HuH-7.5 (cell line): ENCODE measurements at regions not wholly inside any gene's neighbourhood (a gene's known extent, or its start where the extent isn't known, plus 50 kb on each side); places are given as distances from the start of the nearest gene placed in this dataset.
"Not testable (repeated sequence)": the region's sequence is repeated elsewhere in the genome, so short reads cannot be mapped to it uniquely, and the experiment has no call there.

Source experiments
- DNase-seq: peaks from one replicate; pipeline ENCODE4 v3.0.0; 2011; ENCODE audit warnings: low spot score

- DNase-seq = no peak
These were observed 125.1 kb upstream of the STX18 start for GRCh38 chr4:4666693-4667621.

- DNase-seq = no peak
These were observed 124.3 kb upstream of the STX18 start for GRCh38 chr4:4666187-4666586.

GRCh38 chr4:4664234-4664633, 122.4 kb upstream of the STX18 start:
- no peak for DNase-seq

DNA sequence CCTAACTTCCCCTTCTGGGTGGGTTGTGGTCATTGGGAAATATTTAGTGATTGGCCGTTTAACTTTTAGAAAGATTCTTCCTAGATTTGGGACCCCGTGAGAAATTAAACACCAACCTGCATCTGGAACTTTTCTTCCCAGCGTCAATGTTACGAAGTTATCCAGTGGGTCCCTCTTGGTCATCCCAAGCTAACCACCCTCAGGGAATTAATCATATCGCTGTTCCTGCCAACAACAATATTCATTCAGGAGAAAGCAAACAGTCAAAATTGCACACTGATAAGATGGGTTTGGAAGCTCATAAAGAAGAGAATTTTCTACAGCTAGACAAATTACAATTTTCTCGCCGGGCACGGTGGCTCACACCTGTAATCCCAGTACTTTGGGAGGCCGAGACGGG, 121.2 kb upstream of the STX18 start:
- no peak for DNase-seq

- DNase-seq = no peak
These were observed 120.4 kb upstream of the STX18 start for GRCh38 chr4:4662230-4662629.

DNA sequence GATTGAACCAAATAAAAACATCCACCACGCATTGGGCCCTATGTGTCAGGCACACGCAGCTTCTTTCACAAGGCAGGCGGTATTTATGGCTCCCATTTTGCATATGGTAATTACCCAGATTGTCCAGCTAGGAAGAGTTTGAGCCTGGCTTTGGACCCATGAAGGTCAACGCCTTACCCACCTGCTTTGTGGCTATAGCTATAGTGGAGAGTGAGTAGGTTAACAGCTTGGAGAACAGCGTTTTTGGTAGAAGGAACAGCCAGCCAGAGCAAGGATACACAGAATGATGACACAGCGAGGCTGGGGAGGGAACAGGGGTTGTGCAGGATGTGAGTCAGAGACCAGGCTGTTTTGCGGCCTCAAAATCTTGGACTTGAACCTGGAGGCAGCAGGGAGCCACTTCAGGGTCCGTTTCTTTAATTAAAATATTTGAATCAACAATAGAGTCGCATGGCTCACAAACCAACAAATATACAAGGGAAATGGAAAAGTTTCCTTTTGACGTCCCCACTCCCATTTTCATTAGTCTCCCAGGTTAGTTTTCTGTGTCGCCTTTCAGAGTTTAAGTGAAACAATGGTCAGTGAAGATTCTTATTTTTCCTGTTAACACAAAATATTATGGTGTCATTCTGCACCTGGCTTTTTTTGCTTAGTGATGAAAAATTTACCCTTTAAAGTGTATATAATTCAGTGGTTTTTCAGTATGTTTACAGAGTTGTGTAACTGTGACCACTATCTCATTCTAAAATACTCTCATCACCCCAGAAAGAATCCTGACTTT, 118.2 kb upstream of the STX18 start:
- DNase-seq = no peak

GRCh38 chr4:4658052-4658451, 116.2 kb upstream of the STX18 start:
- DNase-seq = no peak

DNA sequence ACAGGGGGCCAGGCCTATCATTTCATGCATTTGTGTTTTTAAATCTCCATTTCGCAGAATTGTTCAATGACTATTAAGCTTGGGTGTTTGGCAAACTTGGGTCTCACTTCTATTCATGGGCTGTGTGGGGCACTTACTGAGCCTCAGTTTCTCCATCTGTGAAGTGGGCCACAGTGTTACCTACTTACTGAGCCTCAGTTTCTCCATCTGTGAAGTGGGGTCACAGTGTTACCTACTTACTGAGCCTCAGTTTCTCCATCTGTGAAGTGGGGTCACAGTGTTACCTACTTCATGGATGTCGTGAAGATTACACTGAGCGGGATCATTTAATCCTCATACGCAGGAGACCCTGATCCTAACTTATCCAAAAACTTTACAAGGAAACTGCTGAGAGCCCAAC, 115.1 kb upstream of the STX18 start:
- no peak for DNase-seq

GRCh38 chr4:4655901-4656300, 114.1 kb upstream of the STX18 start:
- DNase-seq = no peak

GRCh38 chr4:4655011-4655410, 113.2 kb upstream of the STX18 start:
- no peak for DNase-seq

DNA sequence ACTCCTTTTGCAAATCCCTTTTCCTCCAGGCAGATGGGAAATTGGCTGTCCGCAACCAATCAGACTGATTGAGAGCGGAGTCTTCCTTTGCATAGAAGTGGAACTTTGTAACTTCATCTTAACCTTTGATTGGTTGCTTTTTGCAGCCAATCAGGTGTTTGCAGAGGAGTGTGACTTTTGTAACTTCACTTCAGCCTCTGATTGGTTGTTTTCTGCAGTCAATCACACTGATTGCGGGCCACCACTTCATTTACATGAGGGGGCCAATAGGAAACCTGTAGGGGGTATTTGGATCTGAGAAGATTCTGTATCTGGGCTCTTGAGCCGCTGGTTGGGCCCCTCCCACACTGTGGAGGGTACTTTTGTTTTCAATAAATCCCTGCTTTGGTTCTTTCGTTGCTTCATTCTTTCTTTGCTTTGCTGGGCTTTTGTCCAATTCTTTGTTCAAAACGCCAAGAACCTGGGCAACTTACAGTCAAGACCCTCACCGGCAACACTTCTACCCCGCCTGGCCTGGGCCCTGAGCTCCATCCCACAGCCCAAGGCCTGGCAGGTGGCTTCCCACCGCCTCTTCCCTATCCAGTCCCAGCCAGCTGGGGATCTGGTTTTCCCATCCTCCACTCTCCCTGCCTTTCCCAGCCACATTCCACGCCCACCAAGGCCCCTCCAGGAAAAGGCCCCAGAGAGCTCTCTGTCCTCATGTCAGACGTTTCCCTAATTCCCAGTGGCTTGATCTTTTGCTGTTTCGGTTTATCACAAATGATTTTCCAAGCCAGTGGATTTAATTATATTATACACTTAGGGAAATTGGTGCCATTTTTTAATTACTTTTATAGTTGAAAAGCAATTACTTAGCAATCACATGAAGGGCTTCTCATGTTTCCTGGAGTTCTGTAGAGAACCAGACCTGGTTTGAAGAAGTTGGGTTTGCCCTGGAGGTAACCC, 110.2 kb upstream of the STX18 start:
- DNase-seq = no peak

- no peak for DNase-seq
These were observed 105.2 kb upstream of the STX18 start for GRCh38 chr4:4647041-4647440.

DNA sequence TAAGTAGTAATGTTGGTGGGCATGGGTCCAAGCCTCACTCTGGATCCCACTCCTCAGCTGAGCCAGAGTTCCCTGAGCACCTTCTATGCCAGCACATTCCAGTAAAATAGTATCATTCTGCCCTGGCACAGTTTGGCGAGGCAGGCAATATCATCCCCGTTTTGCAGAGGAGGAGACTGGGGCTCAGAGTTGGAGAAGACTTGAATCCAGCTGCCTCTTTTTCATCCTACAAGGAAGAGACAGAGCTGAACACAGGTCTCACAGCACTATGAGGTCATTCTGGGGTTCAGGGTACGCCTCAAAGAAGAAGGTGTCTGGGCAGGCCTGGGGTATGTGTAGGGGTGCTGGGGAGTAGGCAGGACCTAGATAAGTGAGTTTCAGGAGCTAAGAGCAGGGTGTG, 103.9 kb upstream of the STX18 start:
- no peak for DNase-seq

DNA sequence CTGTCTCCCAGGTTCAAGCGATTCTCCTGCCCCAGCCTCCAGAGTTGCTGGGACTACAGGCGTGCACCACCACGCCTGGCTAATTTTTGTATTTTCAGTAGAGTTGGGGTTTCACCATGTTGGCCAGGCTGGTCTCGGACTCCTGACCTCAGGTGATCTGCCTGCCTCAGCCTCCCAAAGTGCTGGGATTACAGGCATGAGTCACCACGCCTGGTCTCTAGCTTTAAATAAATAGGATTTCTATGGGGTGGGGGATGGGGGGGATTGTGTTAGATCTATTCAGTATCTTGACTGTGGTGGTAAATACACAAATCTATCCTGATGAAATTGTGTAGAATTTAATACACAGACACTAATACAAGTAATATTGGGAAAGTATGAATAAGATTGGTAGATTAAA, 102.4 kb upstream of the STX18 start:
- not testable (repeated sequence) for DNase-seq

DNA sequence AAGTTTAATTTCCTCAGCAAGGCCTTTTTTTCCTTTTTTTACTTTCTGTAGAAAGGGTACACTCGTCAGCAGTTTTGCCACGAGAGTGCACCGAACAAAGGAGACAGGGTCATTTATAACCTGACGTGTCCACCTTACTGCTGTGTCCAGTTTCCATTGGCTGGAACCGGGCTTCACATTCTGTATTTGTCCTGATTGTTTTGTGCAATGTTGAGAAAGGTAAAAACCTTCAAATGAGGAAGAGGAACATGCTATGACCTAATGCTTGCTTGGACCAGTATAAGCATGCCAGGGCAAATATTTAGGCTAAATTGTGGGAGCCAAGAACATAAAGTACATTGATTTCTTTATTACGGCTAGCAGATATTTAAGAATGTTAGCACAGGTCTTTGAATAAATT, 101.9 kb upstream of the STX18 start:
- not testable (repeated sequence) for DNase-seq

- no peak for DNase-seq
These were observed 101.5 kb upstream of the STX18 start for GRCh38 chr4:4643306-4643705.

- DNase-seq = no peak
These were observed 100.7 kb upstream of the STX18 start for GRCh38 chr4:4642496-4643000.

GRCh38 chr4:4641661-4642495, 100.0 kb upstream of the STX18 start:
- no peak for DNase-seq

DNA sequence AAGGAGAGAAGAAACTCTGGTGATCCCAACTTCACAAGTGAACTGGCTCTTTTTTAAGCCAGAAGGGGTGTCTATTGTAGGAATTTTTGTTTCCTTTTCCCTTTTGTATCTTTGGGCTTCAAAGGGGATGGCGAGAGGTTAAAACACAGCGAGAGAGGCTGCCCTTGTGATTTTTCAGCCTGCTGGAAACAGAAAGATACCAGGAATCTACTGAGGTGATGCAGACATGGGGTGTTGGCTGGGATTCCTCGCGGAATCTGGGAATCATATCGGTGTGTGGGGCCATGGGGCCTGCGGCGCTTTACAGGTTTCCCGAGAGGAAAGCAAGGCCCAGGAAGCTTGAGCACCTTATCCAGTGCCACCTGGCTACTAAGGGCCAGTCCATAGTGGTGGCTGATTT, 99.4 kb upstream of the STX18 start:
- no peak for DNase-seq

DNA sequence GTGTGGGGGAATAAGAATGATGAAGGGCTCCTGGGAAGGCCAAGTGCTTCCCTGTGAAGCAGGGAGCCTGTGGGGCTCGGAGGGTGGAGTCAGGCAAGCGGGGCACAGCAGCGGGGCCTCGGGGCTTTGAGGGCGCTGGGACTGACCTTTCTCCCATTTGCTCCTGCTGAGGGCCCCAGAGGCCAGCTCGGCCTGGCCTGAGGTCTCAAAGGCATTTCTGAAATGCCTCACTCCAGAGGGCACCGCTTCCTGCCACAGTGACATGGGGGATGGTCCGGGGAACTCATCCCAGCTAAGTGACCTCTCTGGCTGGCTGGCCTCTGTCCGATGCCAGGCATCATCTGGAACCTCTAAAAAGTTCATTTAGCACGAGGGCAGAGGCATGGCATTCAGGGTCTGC, 98.8 kb upstream of the STX18 start:
- DNase-seq = no peak

DNA sequence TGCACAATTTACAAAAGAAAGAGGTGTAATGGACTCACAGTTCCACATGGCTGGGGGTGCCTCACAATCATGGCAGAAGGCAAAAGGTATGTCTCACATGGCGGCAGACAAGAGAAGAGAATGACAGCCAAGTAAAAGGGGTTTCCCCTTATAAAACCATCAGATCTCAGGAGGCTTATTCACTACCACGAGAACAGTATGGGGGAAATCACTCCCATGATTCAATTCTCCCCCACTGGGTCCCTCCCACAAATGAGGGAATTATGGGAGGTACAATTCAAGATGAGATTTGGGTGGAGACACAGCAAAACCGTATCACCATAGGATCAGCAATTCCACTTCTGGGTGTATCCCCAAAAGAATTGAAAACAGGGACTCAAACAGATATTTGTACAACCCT, 97.5 kb upstream of the STX18 start:
- no peak for DNase-seq
